ENCODE measurements at regions not wholly inside any gene's neighbourhood (a gene's known extent, or its start where the extent isn't known, plus 50 kb on each side); places are given as distances from the start of the nearest gene placed in this dataset.

DNA sequence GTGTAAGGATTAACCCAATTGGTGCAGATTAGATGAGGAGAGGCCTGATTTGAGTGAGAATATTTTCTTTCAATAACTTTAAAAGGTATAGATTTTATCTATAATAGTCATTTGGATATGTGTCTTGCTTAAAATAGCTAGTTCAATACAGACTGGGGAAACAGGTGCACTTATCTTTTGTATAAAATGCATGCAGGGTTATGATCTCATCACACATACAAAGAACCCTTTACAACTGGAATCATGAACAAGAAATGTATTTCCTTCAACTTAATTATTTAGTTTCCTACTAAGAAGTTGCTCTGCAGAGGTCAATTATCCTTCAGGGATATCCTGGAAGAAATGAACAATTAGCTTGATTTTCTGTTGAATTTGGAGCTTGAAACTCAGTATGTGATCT lies 259.6 kb downstream of the PTBP2 start:
- Mint-ChIP-seq H3K36me3 (ENCODE audit: low read depth, unreplicated experiment) (no peaks in the 10 kb centered on the region), H3K4me1 (ENCODE audit: unreplicated experiment) (no peaks in the 10 kb centered on the region), H3K27me3 (ENCODE audit: unreplicated experiment) (no peaks in the 10 kb centered on the region), H3K27ac (ENCODE audit: unreplicated experiment) (no peak overlapping the region), H3K9me3 (ENCODE audit: unreplicated experiment) (no peaks in the 10 kb centered on the region), H3K4me3 (ENCODE audit: unreplicated experiment) (no peak overlapping the region)
- DNase-seq (ENCODE audit: low spot score) = no peak
- TF ChIP-seq CTCF (IDR thresholded peaks at IDR 0.05; ENCODE audit: unreplicated experiment) = no peak

DNA sequence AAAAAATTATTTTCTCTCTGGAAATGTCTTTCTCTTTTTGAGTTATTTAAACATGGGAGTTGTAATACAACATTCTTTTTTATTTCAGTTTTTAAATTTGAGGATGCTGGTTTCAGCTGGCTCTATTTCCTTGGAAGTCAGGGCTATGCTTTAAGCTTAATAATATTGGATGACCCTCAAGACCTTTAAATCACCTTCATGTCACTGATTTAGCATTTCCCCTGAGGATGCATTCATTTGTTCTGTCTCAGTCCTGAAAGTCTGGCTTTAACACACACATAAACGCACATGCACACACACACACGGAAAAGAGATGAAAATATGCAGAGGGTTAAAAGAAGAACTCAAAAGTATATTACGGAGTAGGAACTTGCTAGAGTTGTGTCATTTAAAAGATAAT lies 260.5 kb downstream of the PTBP2 start:
- Mint-ChIP-seq H3K36me3 (ENCODE audit: low read depth, unreplicated experiment) (no peaks in the 10 kb centered on the region), H3K4me3 (ENCODE audit: unreplicated experiment) (no peak overlapping the region), H3K4me1 (ENCODE audit: unreplicated experiment) (no peaks in the 10 kb centered on the region), H3K27ac (ENCODE audit: unreplicated experiment) (no peak overlapping the region), H3K27me3 (ENCODE audit: unreplicated experiment) (no peaks in the 10 kb centered on the region), H3K9me3 (ENCODE audit: unreplicated experiment) (no peaks in the 10 kb centered on the region)
- TF ChIP-seq CTCF (IDR thresholded peaks at IDR 0.05; ENCODE audit: unreplicated experiment) = no peak
- DNase-seq (ENCODE audit: low spot score) = no peak

DNA sequence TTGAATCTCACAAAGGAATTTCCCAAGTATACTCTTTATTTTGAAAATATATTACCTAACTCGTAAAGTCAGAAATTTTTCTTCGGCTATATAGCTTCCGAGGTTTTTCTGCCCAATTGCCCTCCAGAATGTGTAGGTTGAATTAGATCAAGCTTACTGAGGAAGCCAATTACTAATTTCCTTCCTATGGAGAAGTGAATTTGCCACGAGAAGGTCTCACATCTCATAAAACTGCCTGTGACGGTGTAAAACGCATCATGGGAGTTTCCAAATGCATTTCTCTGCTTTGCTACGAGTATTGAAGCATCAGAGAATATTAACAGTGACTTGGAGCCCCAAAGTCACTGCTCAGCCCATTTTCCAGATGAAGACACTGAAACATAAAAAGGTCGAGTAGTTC lies 262.3 kb downstream of the PTBP2 start:
- Mint-ChIP-seq H3K4me1 (ENCODE audit: unreplicated experiment) (no peaks in the 10 kb centered on the region), H3K4me3 (ENCODE audit: unreplicated experiment) (no peak overlapping the region), H3K27me3 (ENCODE audit: unreplicated experiment) (peaks cover 5% of the 10 kb centered on the region), H3K27ac (ENCODE audit: unreplicated experiment) (no peak overlapping the region), H3K9me3 (ENCODE audit: unreplicated experiment) (no peaks in the 10 kb centered on the region), H3K36me3 (ENCODE audit: low read depth, unreplicated experiment) (no peaks in the 10 kb centered on the region)
- TF ChIP-seq CTCF (IDR thresholded peaks at IDR 0.05; ENCODE audit: unreplicated experiment) = no peak
- no peak for DNase-seq (ENCODE audit: low spot score)

GRCh38 chr1:96987186-96987703 lies 265.7 kb downstream of the PTBP2 start:
- Mint-ChIP-seq H3K4me3 (ENCODE audit: unreplicated experiment) (no peak overlapping the region), H3K4me1 (ENCODE audit: unreplicated experiment) (no peaks in the 10 kb centered on the region)

DNA sequence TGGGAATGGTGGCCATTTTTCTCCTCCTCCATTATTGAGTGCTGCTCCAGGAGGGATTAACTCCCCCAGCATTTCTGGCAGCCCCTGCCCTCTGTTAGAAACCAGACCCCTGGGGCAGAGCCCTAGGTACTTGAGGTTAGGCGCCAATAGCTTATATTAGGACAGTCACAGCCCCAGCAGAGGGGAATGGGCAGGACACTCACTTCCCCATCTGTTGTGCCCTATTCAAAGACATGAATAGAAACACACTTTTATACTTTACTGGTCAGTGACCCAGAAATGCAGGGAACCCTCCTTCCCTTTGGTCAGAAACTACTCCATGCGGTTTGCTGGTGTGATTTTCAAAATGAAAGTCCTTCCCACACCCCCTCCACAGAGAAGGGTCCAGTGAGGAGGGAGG lies 267.7 kb downstream of the PTBP2 start:
- Mint-ChIP-seq H3K27me3 (ENCODE audit: unreplicated experiment) (peaks cover 8% of the 10 kb centered on the region), H3K36me3 (ENCODE audit: low read depth, unreplicated experiment) (no peaks in the 10 kb centered on the region), H3K4me1 (ENCODE audit: unreplicated experiment) (no peaks in the 10 kb centered on the region)

More at GRCh38 chr1:96987186-96987703, 265.7 kb downstream of the PTBP2 start:
- Mint-ChIP-seq H3K27me3 (ENCODE audit: unreplicated experiment) (peaks cover 5% of the 10 kb centered on the region), H3K27ac (ENCODE audit: unreplicated experiment) (no peak overlapping the region), H3K9me3 (ENCODE audit: unreplicated experiment) (no peaks in the 10 kb centered on the region), H3K36me3 (ENCODE audit: low read depth, unreplicated experiment) (no peaks in the 10 kb centered on the region)
- DNase-seq (ENCODE audit: low spot score) = no peak
- no peak for TF ChIP-seq CTCF (IDR thresholded peaks at IDR 0.05; ENCODE audit: unreplicated experiment)

More for the DNA sequence above, 267.7 kb downstream of the PTBP2 start:
- TF ChIP-seq CTCF (IDR thresholded peaks at IDR 0.05; ENCODE audit: unreplicated experiment) = no peak
- DNase-seq (ENCODE audit: low spot score) = no peak
- no peaks in the 10 kb centered on the region for H3K9me3 Mint-ChIP-seq (ENCODE audit: unreplicated experiment)
- no peak overlapping the region for H3K4me3 Mint-ChIP-seq (ENCODE audit: unreplicated experiment)
- no peak overlapping the region for H3K27ac Mint-ChIP-seq (ENCODE audit: unreplicated experiment)
